T-helper 2 cell treated with Interferon-gamma antibody and Interleukin-4, amounts not matched to agents 5 μg/mL and 100 μg/mL, for 36 hours (primary cell): ENCODE measurements at regions not wholly inside any gene's neighbourhood (a gene's known extent, or its start where the extent isn't known, plus 50 kb on each side); places are given as distances from the start of the nearest gene placed in this dataset.

Experiments used
- DNase-seq: peaks from one replicate; pipeline ENCODE4 v3.0.0; 2021; ENCODE audit warnings: low spot score
- H3K27ac Mint-ChIP-seq: one replicate; pipeline ENCODE4 v1.8.0; 2021; ENCODE audit warnings: mild to moderate bottlenecking, mixed read lengths
- H3K27me3 Mint-ChIP-seq: one replicate; pipeline ENCODE4 v1.8.0; 2021; ENCODE audit warnings: low read depth, mixed read lengths
- H3K36me3 Mint-ChIP-seq: one replicate; pipeline ENCODE4 v1.8.0; 2021; ENCODE audit warnings: low read depth, mixed read lengths
- H3K4me1 Mint-ChIP-seq: one replicate; pipeline ENCODE4 v1.8.0; 2021; ENCODE audit warnings: low read depth, mixed read lengths
- H3K4me3 Mint-ChIP-seq: one replicate; pipeline ENCODE4 v1.8.0; 2022; ENCODE audit warnings: mild to moderate bottlenecking, moderate library complexity, mixed read lengths
- H3K9me3 Mint-ChIP-seq: one replicate; pipeline ENCODE4 v1.8.0; 2021; ENCODE audit warnings: mixed read lengths

GRCh38 chr4:33579951-33580350 is 2664.4 kb downstream of the ARAP2 start:
- peaks cover 47% of the 10 kb centered on the region for H3K9me3 Mint-ChIP-seq
- no peaks in the 10 kb centered on the region for H3K27me3 Mint-ChIP-seq
- no peak for DNase-seq
- H3K4me1 Mint-ChIP-seq, result no peaks in the 10 kb centered on the region
- no peak overlapping the region for H3K4me3 Mint-ChIP-seq
- H3K36me3 Mint-ChIP-seq, result no peaks in the 10 kb centered on the region
- H3K27ac Mint-ChIP-seq, result no peak overlapping the region

- peaks cover 49% of the 10 kb centered on the region for H3K9me3 Mint-ChIP-seq
- no peaks in the 10 kb centered on the region for H3K27me3 Mint-ChIP-seq
- no peak overlapping the region for H3K27ac Mint-ChIP-seq
- no peak overlapping the region for H3K4me3 Mint-ChIP-seq
- no peaks in the 10 kb centered on the region for H3K36me3 Mint-ChIP-seq
- H3K4me1 Mint-ChIP-seq, result no peaks in the 10 kb centered on the region
- no peak for DNase-seq
Measured at GRCh38 chr4:33592701-33593100, 2651.6 kb downstream of the ARAP2 start.

- Mint-ChIP-seq H3K4me3 (no peak overlapping the region), H3K36me3 (no peaks in the 10 kb centered on the region), H3K9me3 (peaks cover 56% of the 10 kb centered on the region), H3K27ac (no peak overlapping the region), H3K27me3 (no peaks in the 10 kb centered on the region), H3K4me1 (no peaks in the 10 kb centered on the region)
- no peak for DNase-seq
Measured at GRCh38 chr4:33606951-33607350, 2637.4 kb downstream of the ARAP2 start.

- no peak for DNase-seq
- Mint-ChIP-seq H3K9me3 (peaks cover 22% of the 10 kb centered on the region), H3K4me1 (no peaks in the 10 kb centered on the region), H3K4me3 (no peak overlapping the region), H3K36me3 (no peaks in the 10 kb centered on the region), H3K27me3 (no peaks in the 10 kb centered on the region), H3K27ac (no peak overlapping the region)
Measured at GRCh38 chr4:33616121-33616520, 2628.2 kb downstream of the ARAP2 start.

- Mint-ChIP-seq H3K4me1 (no peaks in the 10 kb centered on the region), H3K36me3 (no peaks in the 10 kb centered on the region), H3K27me3 (no peaks in the 10 kb centered on the region), H3K9me3 (peaks cover 46% of the 10 kb centered on the region), H3K27ac (no peak overlapping the region), H3K4me3 (no peak overlapping the region)
- no peak for DNase-seq
Measured at GRCh38 chr4:33625748-33626147, 2618.6 kb downstream of the ARAP2 start.

GRCh38 chr4:33626221-33626620 is 2618.1 kb downstream of the ARAP2 start:
- H3K9me3 Mint-ChIP-seq, result peaks cover 44% of the 10 kb centered on the region
- no peak overlapping the region for H3K27ac Mint-ChIP-seq
- no peak overlapping the region for H3K4me3 Mint-ChIP-seq
- no peak for DNase-seq
- no peaks in the 10 kb centered on the region for H3K27me3 Mint-ChIP-seq
- no peaks in the 10 kb centered on the region for H3K4me1 Mint-ChIP-seq
- no peaks in the 10 kb centered on the region for H3K36me3 Mint-ChIP-seq

- no peaks in the 10 kb centered on the region for H3K27me3 Mint-ChIP-seq
- H3K27ac Mint-ChIP-seq, result no peak overlapping the region
- H3K36me3 Mint-ChIP-seq, result no peaks in the 10 kb centered on the region
- H3K9me3 Mint-ChIP-seq, result peaks cover 47% of the 10 kb centered on the region
- no peak overlapping the region for H3K4me3 Mint-ChIP-seq
- no peaks in the 10 kb centered on the region for H3K4me1 Mint-ChIP-seq
- DNase-seq, result no peak
Measured at GRCh38 chr4:33628296-33628695, 2616.0 kb downstream of the ARAP2 start.

GRCh38 chr4:33649015-33649414 is 2595.3 kb downstream of the ARAP2 start:
- peaks cover 42% of the 10 kb centered on the region for H3K9me3 Mint-ChIP-seq
- no peaks in the 10 kb centered on the region for H3K27me3 Mint-ChIP-seq
- H3K4me3 Mint-ChIP-seq, result no peak overlapping the region
- no peak for DNase-seq
- no peaks in the 10 kb centered on the region for H3K4me1 Mint-ChIP-seq
- H3K27ac Mint-ChIP-seq, result no peak overlapping the region
- no peaks in the 10 kb centered on the region for H3K36me3 Mint-ChIP-seq

GRCh38 chr4:33649471-33649870 is 2594.8 kb downstream of the ARAP2 start:
- Mint-ChIP-seq H3K27ac (no peak overlapping the region), H3K27me3 (no peaks in the 10 kb centered on the region), H3K4me3 (no peak overlapping the region), H3K9me3 (peaks cover 40% of the 10 kb centered on the region), H3K36me3 (no peaks in the 10 kb centered on the region), H3K4me1 (no peaks in the 10 kb centered on the region)
- no peak for DNase-seq

- Mint-ChIP-seq H3K4me1 (no peaks in the 10 kb centered on the region), H3K36me3 (no peaks in the 10 kb centered on the region), H3K4me3 (no peak overlapping the region), H3K27ac (no peak overlapping the region), H3K27me3 (no peaks in the 10 kb centered on the region), H3K9me3 (peaks cover 35% of the 10 kb centered on the region)
- no peak for DNase-seq
Measured at GRCh38 chr4:33650036-33650435, 2594.3 kb downstream of the ARAP2 start.

GRCh38 chr4:33658971-33659370 is 2585.3 kb downstream of the ARAP2 start:
- no peaks in the 10 kb centered on the region for H3K27me3 Mint-ChIP-seq
- no peak for DNase-seq
- no peak overlapping the region for H3K4me3 Mint-ChIP-seq
- no peak overlapping the region for H3K27ac Mint-ChIP-seq
- peaks cover 29% of the 10 kb centered on the region for H3K9me3 Mint-ChIP-seq
- H3K36me3 Mint-ChIP-seq, result no peaks in the 10 kb centered on the region
- H3K4me1 Mint-ChIP-seq, result no peaks in the 10 kb centered on the region

- H3K4me1 Mint-ChIP-seq, result no peaks in the 10 kb centered on the region
- H3K36me3 Mint-ChIP-seq, result no peaks in the 10 kb centered on the region
- peaks cover 49% of the 10 kb centered on the region for H3K9me3 Mint-ChIP-seq
- H3K27ac Mint-ChIP-seq, result no peak overlapping the region
- no peaks in the 10 kb centered on the region for H3K27me3 Mint-ChIP-seq
- no peak for DNase-seq
- no peak overlapping the region for H3K4me3 Mint-ChIP-seq
Measured at GRCh38 chr4:33661636-33662035, 2582.7 kb downstream of the ARAP2 start.

- Mint-ChIP-seq H3K4me1 (no peaks in the 10 kb centered on the region), H3K36me3 (no peaks in the 10 kb centered on the region), H3K27ac (no peak overlapping the region), H3K9me3 (peaks cover 16% of the 10 kb centered on the region), H3K27me3 (no peaks in the 10 kb centered on the region), H3K4me3 (no peak overlapping the region)
- no peak for DNase-seq
Measured at GRCh38 chr4:33685939-33686338, 2558.4 kb downstream of the ARAP2 start.

- Mint-ChIP-seq H3K27ac (no peak overlapping the region), H3K27me3 (no peaks in the 10 kb centered on the region)
- DNase-seq, result no peak
Measured at GRCh38 chr4:33696041-33696440, 2548.3 kb downstream of the ARAP2 start.

GRCh38 chr4:33696586-33696985 is 2547.7 kb downstream of the ARAP2 start:
- DNase-seq, result no peak
- H3K4me1 Mint-ChIP-seq, result no peaks in the 10 kb centered on the region
- no peak overlapping the region for H3K4me3 Mint-ChIP-seq
- H3K9me3 Mint-ChIP-seq, result peaks cover 34% of the 10 kb centered on the region
- no peaks in the 10 kb centered on the region for H3K27me3 Mint-ChIP-seq
- H3K36me3 Mint-ChIP-seq, result no peaks in the 10 kb centered on the region
- no peak overlapping the region for H3K27ac Mint-ChIP-seq

More at GRCh38 chr4:33696041-33696440, 2548.3 kb downstream of the ARAP2 start:
- H3K9me3 Mint-ChIP-seq, result peaks cover 33% of the 10 kb centered on the region
- no peak overlapping the region for H3K4me3 Mint-ChIP-seq
- no peaks in the 10 kb centered on the region for H3K4me1 Mint-ChIP-seq
- no peaks in the 10 kb centered on the region for H3K36me3 Mint-ChIP-seq
